NCI-H2029 (cell line): ENCODE measurements at regions not wholly inside any gene's neighbourhood (a gene's known extent, or its start where the extent isn't known, plus 50 kb on each side); places are given as distances from the start of the nearest gene placed in this dataset.
A peak's percentile ranks its signal among the peaks of the same experiment; 100 is the strongest.

Experiments used
- DNase-seq: peaks from one replicate; lab custom pipeline; 2025; lab: John Stamatoyannopoulos, UW

GRCh38 chr12:19710811-19711793 lies 271.8 kb downstream of the AEBP2 start:
- DNase-seq = no peak

- DNase-seq = no peak
Observed at GRCh38 chr12:19712041-19712440, 272.7 kb downstream of the AEBP2 start.

- no peak for DNase-seq
Observed at GRCh38 chr12:19718401-19718800, 279.1 kb downstream of the AEBP2 start.

- DNase-seq = no peak
Observed at GRCh38 chr12:19719672-19720071, 280.4 kb downstream of the AEBP2 start.

- DNase-seq = no peak
Observed at GRCh38 chr12:19726122-19726521, 286.8 kb downstream of the AEBP2 start.

- DNase-seq = no peak
Observed at GRCh38 chr12:19726592-19726991, 287.3 kb downstream of the AEBP2 start.

- DNase-seq = no peak
Observed at GRCh38 chr12:19737019-19737418, 297.7 kb downstream of the AEBP2 start.

GRCh38 chr12:19739195-19739776 lies 300.0 kb downstream of the AEBP2 start:
- peak; percentile 17 for DNase-seq

GRCh38 chr12:19740472-19741131 lies 301.3 kb downstream of the AEBP2 start:
- no peak for DNase-seq

- DNase-seq = no peak
Observed at GRCh38 chr12:19741132-19741489, 301.8 kb downstream of the AEBP2 start.

- DNase-seq = peak; percentile 60
Observed at GRCh38 chr12:19744705-19745218, 305.5 kb downstream of the AEBP2 start.

GRCh38 chr12:19746471-19746870 lies 307.2 kb downstream of the AEBP2 start:
- no peak for DNase-seq

GRCh38 chr12:19749906-19750574 lies 310.7 kb downstream of the AEBP2 start:
- DNase-seq = no peak

- no peak for DNase-seq
Observed at GRCh38 chr12:19751078-19751477, 311.8 kb downstream of the AEBP2 start.

GRCh38 chr12:19752712-19753111 lies 313.4 kb downstream of the AEBP2 start:
- no peak for DNase-seq

- no peak for DNase-seq
Observed at GRCh38 chr12:19755136-19755535, 315.8 kb downstream of the AEBP2 start.

- peak; percentile 1 for DNase-seq
Observed at GRCh38 chr12:19757317-19757877, 318.1 kb downstream of the AEBP2 start.

- no peak for DNase-seq
Observed at GRCh38 chr12:19759227-19759626, 319.9 kb downstream of the AEBP2 start.

GRCh38 chr12:19760611-19761010 lies 321.3 kb downstream of the AEBP2 start:
- DNase-seq = no peak

- DNase-seq = no peak
Observed at GRCh38 chr12:19761463-19761862, 322.2 kb downstream of the AEBP2 start.

- DNase-seq = no peak
Observed at GRCh38 chr12:19763488-19763887, 324.2 kb downstream of the AEBP2 start.

GRCh38 chr12:19764408-19764807 lies 325.1 kb downstream of the AEBP2 start:
- no peak for DNase-seq
